Keratinocyte (primary cell): ENCODE measurements at regions not wholly inside any gene's neighbourhood (a gene's known extent, or its start where the extent isn't known, plus 50 kb on each side); places are given as distances from the start of the nearest gene placed in this dataset.
"Not testable (repeated sequence)": the region's sequence is repeated elsewhere in the genome, so short reads cannot be mapped to it uniquely, and the experiment has no call there.

ENCODE experiments used
- DNase-seq: peaks from one replicate; pipeline ENCODE4 v3.0.0-alpha.2; 2011; ENCODE audit warnings: low read depth, missing footprints, low spot score
- FAIRE-seq: peaks from 2 replicates; lab custom pipeline; 2011; peaks lifted over from hg19 to GRCh38; lab: Jason Lieb, UNC
- H2AFZ ChIP-seq: 2 replicates; pipeline ENCODE4 v1.6.0; 2012; ENCODE audit warnings: low read length, control low read depth, inconsistent platforms; ENCODE audit not compliant: control insufficient read depth
- H3K27ac ChIP-seq: 2 replicates; pipeline ENCODE4 v1.5.1; 2011; ENCODE audit warnings: low read length; ENCODE audit not compliant: control insufficient read depth, insufficient read depth
- H3K27me3 ChIP-seq: 3 replicates; pipeline ENCODE4 v1.6.0; 2011; ENCODE audit warnings: low read length; ENCODE audit not compliant: control insufficient read depth, insufficient read depth; ENCODE audit errors: extremely low read depth
- H3K36me3 ChIP-seq, 2 experiments: 2 replicates in 1 of 2; 3 replicates in 1 of 2; pipeline ENCODE4 v1.5.1; 2011; ENCODE audit warnings: low read length in 2 of 2, mild to moderate bottlenecking in 1 of 2; ENCODE audit not compliant: control insufficient read depth in 2 of 2, insufficient read depth in 2 of 2; ENCODE audit errors: extremely low read depth in 1 of 2
- H3K4me1 ChIP-seq: 3 replicates; pipeline ENCODE4 v1.5.1; 2011; ENCODE audit warnings: low read length; ENCODE audit not compliant: control insufficient read depth, insufficient read depth; ENCODE audit errors: extremely low read depth
- H3K4me2 ChIP-seq: 3 replicates; pipeline ENCODE4 v1.6.0; 2011; ENCODE audit warnings: low read depth, low read length; ENCODE audit not compliant: control insufficient read depth, insufficient read depth; ENCODE audit errors: extremely low read depth
- H3K4me3 ChIP-seq, 3 experiments: fragments of 200-600 bp in 1 of 3; sonication (generic) in 1 of 3; 2 replicates in 2 of 3; 3 replicates in 1 of 3; pipeline ENCODE4 v1.5.1; 2011 to 2016; ENCODE audit warnings: low read length in 3 of 3, mild to moderate bottlenecking in 3 of 3, control low read depth in 2 of 3, inconsistent platforms in 1 of 3, low read depth in 1 of 3, mixed read lengths in 1 of 3, mixed run types in 1 of 3, moderate library complexity in 1 of 3; ENCODE audit not compliant: control insufficient read depth in 2 of 3, insufficient read depth in 2 of 3; ENCODE audit errors: extremely low read depth in 1 of 3
- H3K79me2 ChIP-seq: 2 replicates; pipeline ENCODE4 v1.6.0; 2012; ENCODE audit warnings: low read length; ENCODE audit not compliant: control insufficient read depth, insufficient read depth
- H3K9ac ChIP-seq: 3 replicates; pipeline ENCODE4 v1.6.0; 2011; ENCODE audit warnings: low read length; ENCODE audit not compliant: control insufficient read depth, insufficient read depth; ENCODE audit errors: extremely low read depth
- H3K9me1 ChIP-seq: 3 replicates; pipeline ENCODE4 v1.6.0; 2011; ENCODE audit warnings: low read length; ENCODE audit not compliant: control insufficient read depth, insufficient read depth; ENCODE audit errors: extremely low read depth
- H3K9me3 ChIP-seq: 2 replicates; pipeline ENCODE4 v1.5.1; 2012; ENCODE audit warnings: low read depth, low read length; ENCODE audit not compliant: control insufficient read depth
- H4K20me1 ChIP-seq: 3 replicates; pipeline ENCODE4 v1.6.0; 2011; ENCODE audit warnings: low read length; ENCODE audit not compliant: control insufficient read depth, insufficient read depth; ENCODE audit errors: extremely low read depth
- dilution Hi-C: fragments of 300-500 bp; cut with MboI; formaldehyde crosslinking; loops from one replicate; pipeline ENCODE4 v1.7.0; 2020; ENCODE audit warnings: low sequenced_read_pairs; ENCODE audit not compliant: extremely low pct_ligation_motif_present

- H2AFZ ChIP-seq, H3K4me1 ChIP-seq, H3K9ac ChIP-seq, H3K9me3 ChIP-seq, H3K9me1 ChIP-seq, H3K79me2 ChIP-seq, H4K20me1 ChIP-seq, H3K36me3 ChIP-seq, H3K4me3 ChIP-seq, dilution Hi-C loops, DNase-seq, H3K27me3 ChIP-seq, H3K4me2 ChIP-seq, H3K27ac ChIP-seq: not testable (repeated sequence)
- FAIRE-seq = peak; percentile 66
Observed at GRCh38 chr7:67335165-67335564, 338.5 kb downstream of the TYW1 start.

- H2AFZ ChIP-seq, H4K20me1 ChIP-seq, H3K9ac ChIP-seq, H3K4me3 ChIP-seq, H3K36me3 ChIP-seq, H3K27me3 ChIP-seq, H3K27ac ChIP-seq, H3K4me2 ChIP-seq, dilution Hi-C loops, H3K4me1 ChIP-seq, H3K9me3 ChIP-seq, H3K9me1 ChIP-seq, H3K79me2 ChIP-seq, DNase-seq, FAIRE-seq: not testable (repeated sequence)
Observed at GRCh38 chr7:67335663-67336062, 339.0 kb downstream of the TYW1 start.

DNA sequence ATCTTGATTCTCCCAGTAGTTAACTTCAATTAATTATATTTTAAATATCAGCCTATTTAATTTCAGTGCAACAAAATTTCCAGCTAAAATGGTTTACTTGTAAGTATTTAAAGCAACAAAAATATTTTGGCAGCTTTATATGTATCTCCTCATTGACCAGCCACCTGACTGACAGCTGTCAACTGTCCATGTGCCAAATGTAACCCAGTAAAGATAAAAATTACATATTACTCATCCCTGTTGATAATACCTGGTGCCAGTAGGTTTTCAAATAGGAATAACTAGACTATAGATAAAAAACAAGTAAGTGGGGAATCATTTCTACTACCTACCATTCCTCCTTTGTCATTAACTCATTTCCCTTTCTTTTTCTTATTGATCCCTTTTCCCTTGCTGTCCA is 341.9 kb downstream of the TYW1 start:
- H3K4me2 ChIP-seq, H3K9ac ChIP-seq, DNase-seq, H2AFZ ChIP-seq, H3K36me3 ChIP-seq, H3K79me2 ChIP-seq, H3K4me1 ChIP-seq, H3K9me3 ChIP-seq, H3K4me3 ChIP-seq, FAIRE-seq, H4K20me1 ChIP-seq, H3K27me3 ChIP-seq, H3K27ac ChIP-seq, dilution Hi-C loops, H3K9me1 ChIP-seq: not testable (repeated sequence)
